PC-3 (cell line): ENCODE measurements at regions not wholly inside any gene's neighbourhood (a gene's known extent, or its start where the extent isn't known, plus 50 kb on each side); places are given as distances from the start of the nearest gene placed in this dataset.

Source experiments
- CTCF ChIP-seq: fragments of 300-600 bp; sonication (generic); conservative IDR thresholded peaks from 2 replicates; pipeline ENCODE4 v1.5.1; 2017; ENCODE audit warnings: antibody characterized with exemption, low read depth, mild to moderate bottlenecking, low read length
- EZH2phosphoT487 ChIP-seq: fragments of 300-600 bp; sonication (generic); IDR thresholded peaks from 2 replicates; pipeline ENCODE4 v1.6.1; 2018; ENCODE audit warnings: mild to moderate bottlenecking, antibody characterized with exemption, low read length, borderline replicate concordance

GRCh38 chr10:125473143-125473793 lies 209.7 kb downstream of the TEX36 start:
- TF ChIP-seq CTCF (no peak), EZH2phosphoT487 (no peak)
